Effector memory CD4-positive, alpha-beta T cell (primary cell): ENCODE measurements at regions not wholly inside any gene's neighbourhood (a gene's known extent, or its start where the extent isn't known, plus 50 kb on each side); places are given as distances from the start of the nearest gene placed in this dataset.
"Not testable (repeated sequence)": the region's sequence is repeated elsewhere in the genome, so short reads cannot be mapped to it uniquely, and the experiment has no call there.

ENCODE experiments used
- DNase-seq, 3 donors: peaks; one replicate each; pipeline ENCODE4 v3.0.0-alpha.2; 2020
- H3K27ac ChIP-seq: 2 replicates; pipeline ENCODE4 v1.7.0; 2013; ENCODE audit warnings: mild to moderate bottlenecking, low read length, moderate library complexity; ENCODE audit not compliant: insufficient read depth, poor library complexity, severe bottlenecking
- H3K27me3 ChIP-seq: replicated peaks from 2 replicates; pipeline ENCODE4 v1.7.0; 2013; ENCODE audit warnings: mild to moderate bottlenecking, low read length; ENCODE audit not compliant: insufficient read depth, control insufficient read depth, poor library complexity, severe bottlenecking
- H3K36me3 ChIP-seq: 2 replicates; pipeline ENCODE4 v1.7.0; 2013; ENCODE audit warnings: mild to moderate bottlenecking, low read length, moderate library complexity; ENCODE audit not compliant: control insufficient read depth, insufficient read depth
- H3K4me1 ChIP-seq: 2 replicates; pipeline ENCODE4 v1.7.0; 2013; ENCODE audit warnings: low read length, mild to moderate bottlenecking; ENCODE audit not compliant: control insufficient read depth, insufficient read depth, poor library complexity, severe bottlenecking
- H3K4me3 ChIP-seq: 2 replicates; pipeline ENCODE4 v1.7.0; 2013; ENCODE audit warnings: low read length, low read depth, mild to moderate bottlenecking; ENCODE audit not compliant: insufficient read depth, poor library complexity, severe bottlenecking
- H3K9me3 ChIP-seq: 2 replicates; pipeline ENCODE4 v1.7.0; 2013; ENCODE audit warnings: mild to moderate bottlenecking, low read length, moderate library complexity; ENCODE audit not compliant: control insufficient read depth

DNA sequence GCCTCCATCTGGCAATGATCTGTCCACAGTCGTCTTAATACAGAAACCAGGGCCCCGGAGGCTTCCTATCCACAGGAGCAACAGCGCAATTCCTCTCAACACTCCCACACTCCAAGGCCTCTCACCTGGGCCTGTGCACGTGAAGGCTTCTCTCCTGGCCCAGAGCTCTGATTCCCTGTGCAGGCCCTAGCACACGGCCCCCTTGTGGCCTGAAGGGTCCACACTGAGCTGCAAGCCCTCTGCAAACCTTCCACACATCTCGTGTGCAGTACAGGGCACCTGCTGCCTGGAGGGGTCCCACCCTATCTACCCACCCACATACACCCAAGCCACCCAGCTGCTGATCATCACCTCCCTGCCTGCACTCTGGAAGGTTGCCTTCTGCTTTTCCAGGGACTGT, 150.1 kb upstream of the NUDT10 start:
- no peaks in the 10 kb centered on the region for H3K4me1 ChIP-seq
- H3K4me3 ChIP-seq: no peak overlapping the region
- no peak overlapping the region for H3K27ac ChIP-seq
- no peaks in the 10 kb centered on the region for H3K36me3 ChIP-seq
- DNase-seq: no peak
- H3K9me3 ChIP-seq: no peaks in the 10 kb centered on the region
- no peaks in the 10 kb centered on the region for H3K27me3 ChIP-seq

DNA sequence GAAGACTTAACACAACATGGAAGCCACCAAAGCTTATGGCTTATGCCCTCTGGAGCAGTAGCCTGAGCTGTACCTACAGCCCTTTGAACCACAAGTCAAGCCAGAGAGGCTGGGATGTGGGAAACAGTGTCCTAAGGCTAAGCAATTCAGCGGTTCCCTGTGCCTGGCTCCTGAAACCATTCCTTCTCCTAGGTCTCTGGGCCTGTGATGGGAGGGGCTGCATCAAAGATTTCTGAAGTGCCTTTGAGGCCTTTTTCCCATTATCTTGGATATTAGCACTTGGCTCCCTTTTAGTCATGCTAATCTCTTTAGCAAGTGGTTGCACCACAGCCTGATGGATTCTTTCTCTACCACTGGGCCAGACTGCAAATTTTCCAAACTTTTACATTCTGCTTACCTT, 140.5 kb upstream of the NUDT10 start:
- Histone ChIP-seq H3K4me3 (no peak overlapping the region), H3K27ac (no peak overlapping the region), H3K36me3 (no peaks in the 10 kb centered on the region), H3K27me3 (no peaks in the 10 kb centered on the region), H3K9me3 (no peaks in the 10 kb centered on the region), H3K4me1 (no peaks in the 10 kb centered on the region)
- no peak for DNase-seq

DNA sequence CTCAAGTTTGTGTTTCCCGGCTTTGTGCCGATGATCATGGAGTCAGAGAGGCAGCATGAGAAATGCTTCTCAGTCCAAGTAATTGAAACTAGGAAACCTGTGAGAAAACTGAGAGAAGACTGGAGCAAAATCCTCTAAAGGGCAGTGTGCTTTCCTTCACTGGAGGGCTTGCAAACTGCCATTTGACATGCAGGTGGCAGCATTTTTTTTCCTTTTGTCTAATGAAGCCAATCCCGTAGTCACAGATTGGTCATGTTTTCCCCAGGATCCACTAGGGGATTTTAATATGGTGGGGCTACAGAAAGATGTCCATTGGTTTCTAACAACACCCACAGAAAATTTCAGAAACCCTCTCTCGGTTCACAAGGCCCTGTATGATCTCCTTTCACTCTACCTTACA, 117.4 kb upstream of the NUDT10 start:
- H3K36me3 ChIP-seq: no peaks in the 10 kb centered on the region
- H3K27me3 ChIP-seq: no peaks in the 10 kb centered on the region
- H3K9me3 ChIP-seq: no peaks in the 10 kb centered on the region
- H3K4me1 ChIP-seq: no peaks in the 10 kb centered on the region
- H3K4me3 ChIP-seq: no peak overlapping the region
- no peak overlapping the region for H3K27ac ChIP-seq
- no peak for DNase-seq

DNA sequence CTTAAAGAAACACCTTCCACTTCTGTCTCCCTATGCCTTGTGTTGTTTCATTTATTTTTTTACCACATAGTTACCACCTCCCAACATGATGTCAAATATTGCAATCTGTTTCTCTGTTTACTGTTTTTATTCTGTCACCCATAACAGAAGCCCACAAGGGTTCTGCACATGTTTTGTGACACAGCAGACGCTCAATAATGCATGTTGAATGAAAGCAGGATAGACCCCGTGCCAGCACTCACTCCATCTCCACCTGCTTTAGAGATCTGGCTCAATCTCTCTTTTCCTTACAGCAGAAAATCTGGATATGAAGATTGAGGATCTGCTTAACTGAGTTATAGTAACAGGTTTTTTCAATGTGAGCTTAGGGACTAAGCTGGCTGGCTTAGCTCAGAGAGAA, 116.8 kb upstream of the NUDT10 start:
- DNase-seq: no peak
- H3K27ac ChIP-seq: no peak overlapping the region
- H3K27me3 ChIP-seq: no peaks in the 10 kb centered on the region
- H3K9me3 ChIP-seq: no peaks in the 10 kb centered on the region
- H3K4me3 ChIP-seq: no peak overlapping the region
- H3K4me1 ChIP-seq: no peaks in the 10 kb centered on the region
- H3K36me3 ChIP-seq: no peaks in the 10 kb centered on the region

DNA sequence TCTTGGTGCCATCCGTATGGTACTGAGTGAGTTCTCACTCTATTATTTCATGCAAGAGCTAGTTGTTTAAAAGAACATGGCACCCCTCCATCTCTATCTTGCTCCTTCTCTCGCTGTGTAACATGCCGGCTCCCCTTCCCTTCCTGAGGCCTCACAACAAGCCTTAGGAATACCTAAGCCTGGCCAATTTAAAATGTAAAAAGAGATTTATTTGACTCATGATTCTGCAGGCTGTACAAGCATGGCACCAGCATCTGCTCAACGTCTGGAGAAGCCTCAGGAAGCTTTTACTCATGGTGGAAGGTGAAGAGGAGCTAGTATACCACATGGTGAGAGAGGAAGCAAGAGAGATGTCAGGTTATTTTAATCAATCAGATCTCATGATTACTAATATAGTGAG, 90.4 kb upstream of the NUDT10 start:
- Histone ChIP-seq H3K27me3 (no peaks in the 10 kb centered on the region), H3K4me3 (no peak overlapping the region), H3K27ac (no peak overlapping the region), H3K36me3 (no peaks in the 10 kb centered on the region), H3K9me3 (no peaks in the 10 kb centered on the region), H3K4me1 (no peaks in the 10 kb centered on the region)
- no peak for DNase-seq

DNA sequence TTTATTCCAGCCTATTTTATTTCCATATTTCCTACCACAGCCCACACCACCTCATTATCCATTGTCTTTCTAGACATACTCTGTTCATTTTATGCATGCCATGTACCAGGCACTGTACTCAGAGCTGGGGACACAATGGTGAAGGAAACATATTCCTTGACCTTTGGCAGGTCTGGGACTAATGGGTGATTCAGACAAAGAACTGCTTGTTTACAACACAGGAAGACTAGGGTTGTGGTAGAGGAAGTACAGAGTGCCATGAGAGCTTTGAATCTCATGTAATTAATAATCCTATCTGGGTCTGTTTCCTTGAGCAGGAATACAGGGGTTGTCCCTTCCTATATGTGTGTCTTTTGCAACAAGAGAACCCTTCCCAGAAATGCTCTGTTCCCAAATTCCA, 75.1 kb upstream of the NUDT10 start:
- Histone ChIP-seq H3K4me1 (no peaks in the 10 kb centered on the region), H3K27me3 (no peaks in the 10 kb centered on the region), H3K9me3 (no peaks in the 10 kb centered on the region), H3K4me3 (no peak overlapping the region), H3K27ac (no peak overlapping the region), H3K36me3 (no peaks in the 10 kb centered on the region)
- no peak for DNase-seq

DNA sequence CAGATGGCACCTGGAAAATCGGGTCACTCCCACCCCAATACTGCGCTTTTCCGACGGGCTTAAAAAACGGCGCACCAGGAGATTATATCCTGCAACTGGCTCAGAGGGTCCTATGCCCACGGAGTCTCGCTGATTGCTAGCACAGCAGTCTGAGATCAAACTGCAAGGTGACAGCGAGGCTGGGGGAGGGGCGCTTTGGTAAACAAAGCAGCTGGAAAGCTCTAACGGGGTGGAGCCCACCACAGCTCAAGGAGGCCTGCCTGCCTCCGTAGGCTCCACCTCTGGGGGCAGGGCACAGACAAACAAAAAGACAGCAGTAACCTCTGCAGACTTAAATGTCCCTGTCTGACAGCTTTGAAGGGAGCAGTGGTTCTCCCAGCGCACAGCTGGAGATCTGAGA, 70.4 kb upstream of the NUDT10 start:
- H3K36me3 ChIP-seq, H3K27me3 ChIP-seq, DNase-seq, H3K4me1 ChIP-seq, H3K27ac ChIP-seq, H3K4me3 ChIP-seq, H3K9me3 ChIP-seq: not testable (repeated sequence)

DNA sequence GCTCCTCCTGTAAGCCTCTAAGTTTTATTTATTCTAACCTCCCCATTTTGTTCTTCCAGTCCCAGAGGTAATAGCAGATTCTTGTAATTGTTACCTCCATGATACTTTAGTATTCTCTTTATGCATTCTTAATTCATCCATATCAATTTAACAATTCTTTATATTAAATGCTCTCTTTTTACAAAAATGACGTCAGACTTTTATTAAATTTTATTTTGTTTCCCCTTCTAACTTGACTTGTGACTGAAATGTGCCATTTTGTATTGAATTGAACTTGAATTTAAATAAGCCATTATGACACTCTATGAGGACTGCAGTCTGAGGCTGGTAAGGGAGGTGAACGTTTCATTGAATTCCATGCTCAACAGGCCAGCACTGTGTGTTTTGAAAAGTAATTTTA, 60.0 kb upstream of the NUDT10 start:
- Histone ChIP-seq H3K4me3 (no peak overlapping the region), H3K27me3 (no peaks in the 10 kb centered on the region), H3K4me1 (no peaks in the 10 kb centered on the region), H3K36me3 (no peaks in the 10 kb centered on the region), H3K27ac (no peak overlapping the region), H3K9me3 (no peaks in the 10 kb centered on the region)
- no peak for DNase-seq

DNA sequence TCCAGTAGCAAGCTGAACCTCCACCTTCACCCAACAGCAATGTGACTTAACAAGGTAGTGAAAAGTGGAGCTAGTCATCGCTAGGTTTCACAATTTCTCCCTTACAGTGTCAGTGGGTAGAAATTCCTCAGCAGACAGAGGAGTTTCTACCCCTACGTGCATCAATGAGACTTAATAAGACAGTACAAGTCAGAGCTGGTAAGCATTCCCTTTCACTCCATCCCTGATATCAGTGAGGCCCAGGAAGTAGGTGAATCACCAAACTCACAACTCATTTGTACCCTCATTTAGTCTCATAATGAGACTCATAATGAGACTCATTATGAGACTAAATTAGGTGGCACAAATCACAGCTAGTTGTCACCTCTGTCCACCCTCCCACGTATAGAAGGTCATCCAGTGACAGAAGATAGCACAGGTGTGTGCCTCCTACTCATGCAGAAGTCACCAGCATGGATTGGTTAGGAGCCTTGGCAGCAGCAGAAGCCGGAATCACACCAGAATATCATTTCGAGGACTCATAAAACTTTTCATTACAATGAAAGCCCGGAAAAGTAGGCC, 50.8 kb upstream of the NUDT10 start:
- Histone ChIP-seq H3K9me3 (no peaks in the 10 kb centered on the region), H3K27ac (no peak overlapping the region), H3K36me3 (no peaks in the 10 kb centered on the region), H3K4me3 (no peak overlapping the region), H3K27me3 (no peaks in the 10 kb centered on the region), H3K4me1 (no peaks in the 10 kb centered on the region)
- DNase-seq: no peak
